Endothelial cell of umbilical vein (primary cell): ENCODE measurements at regions not wholly inside any gene's neighbourhood (a gene's known extent, or its start where the extent isn't known, plus 50 kb on each side); places are given as distances from the start of the nearest gene placed in this dataset.

ENCODE experiments used
- BruUV-seq: library from RNA; stranded (reverse); fragments of 400-500 nt; replicated peaks from 2 replicates; lab custom pipeline; 2021; lab: Mats Ljungman, UMichigan
- CTCF ChIA-PET: fragments of 300-600, 350-600 bp; sonication (Branson Sonifier 250); formaldehyde crosslinking; loops from one replicate; lab custom pipeline; 2021; ENCODE audit warnings: antibody characterized with exemption, inconsistent platforms; lab: Charles Lee
- POLR2A ChIA-PET: fragments of 300-600, 350-600 bp; sonication (Branson Sonifier 250); formaldehyde crosslinking; loops from one replicate; lab custom pipeline; 2021; ENCODE audit warnings: antibody characterized with exemption, inconsistent platforms; lab: Charles Lee
- DNase-seq: peaks from one replicate; pipeline ENCODE4 v3.0.0-alpha.2; 2011; ENCODE audit warnings: low read depth, low spot score
- FAIRE-seq: peaks from 2 replicates; lab custom pipeline; 2011; peaks lifted over from hg19 to GRCh38; lab: Jason Lieb, UNC
- H2AFZ ChIP-seq: 2 replicates; pipeline ENCODE4 v1.6.0; 2012; ENCODE audit warnings: low read depth, low read length, control low read depth, inconsistent platforms
- H3K27ac ChIP-seq: 2 replicates; pipeline ENCODE4 v1.5.1; 2011; ENCODE audit warnings: low read depth, mild to moderate bottlenecking, control low read depth, low read length, moderate library complexity; ENCODE audit not compliant: insufficient read depth
- H3K27me3 ChIP-seq, 2 experiments: 2 replicates each; pipeline versions ENCODE4 v1.6.0 to v1.6.1; 2011; ENCODE audit warnings: low read length in 2 of 2, mixed read lengths in 1 of 2; ENCODE audit not compliant: control insufficient read depth in 2 of 2, insufficient read depth in 2 of 2
- H3K36me3 ChIP-seq, 2 experiments: 2 replicates in 1 of 2; 3 replicates in 1 of 2; pipeline ENCODE4 v1.5.1; 2011; ENCODE audit warnings: low read length in 2 of 2, mild to moderate bottlenecking in 1 of 2, moderate library complexity in 1 of 2; ENCODE audit not compliant: control insufficient read depth in 2 of 2, insufficient read depth in 2 of 2; ENCODE audit errors: extremely low read depth in 1 of 2
- H3K4me1 ChIP-seq: 3 replicates; pipeline ENCODE4 v1.5.1; 2011; ENCODE audit warnings: mild to moderate bottlenecking, low read length; ENCODE audit not compliant: control insufficient read depth, insufficient read depth; ENCODE audit errors: extremely low read depth
- H3K4me2 ChIP-seq: 2 replicates; pipeline ENCODE4 v1.6.1; 2011; ENCODE audit warnings: low read length, control low read depth, mixed read lengths; ENCODE audit not compliant: insufficient read depth
- H3K4me3 ChIP-seq, 3 experiments: fragments of 200-600 bp in 1 of 3; sonication (generic), shearing (Covaris generic) in 1 of 3; replicated peaks in 1 of 3; 2 replicates each; pipeline ENCODE4 v1.5.1; 2011 to 2016; ENCODE audit warnings: control low read depth in 3 of 3, low read length in 3 of 3, mild to moderate bottlenecking in 2 of 3, inconsistent platforms in 1 of 3, low read depth in 1 of 3, moderate library complexity in 1 of 3; ENCODE audit not compliant: insufficient read depth in 1 of 3
- H3K79me2 ChIP-seq: 2 replicates; pipeline ENCODE4 v1.6.0; 2012; ENCODE audit warnings: low read length, inconsistent platforms; ENCODE audit not compliant: control insufficient read depth, insufficient read depth
- H3K9ac ChIP-seq: replicated peaks from 2 replicates; pipeline ENCODE3; 2011; ENCODE audit warnings: low read length, control low read depth; ENCODE audit not compliant: insufficient read depth; ENCODE audit errors: extremely low read depth
- H3K9me1 ChIP-seq: replicated peaks from 3 replicates; pipeline ENCODE4 v1.6.0; 2011; ENCODE audit warnings: mild to moderate bottlenecking, low read length; ENCODE audit not compliant: control insufficient read depth, insufficient read depth; ENCODE audit errors: extremely low read depth
- H3K9me3 ChIP-seq: replicated peaks from 2 replicates; pipeline ENCODE4 v1.5.1; 2012; ENCODE audit warnings: low read length, inconsistent platforms; ENCODE audit not compliant: control insufficient read depth, insufficient read depth
- H4K20me1 ChIP-seq: replicated peaks from 2 replicates; pipeline ENCODE3; 2011; ENCODE audit warnings: mild to moderate bottlenecking, low read length; ENCODE audit not compliant: control insufficient read depth, insufficient read depth; ENCODE audit errors: extremely low read depth
- EZH2 ChIP-seq: IDR thresholded peaks from 2 replicates; pipeline ENCODE4 v1.6.1; 2012; ENCODE audit warnings: borderline replicate concordance, low read depth, mild to moderate bottlenecking, moderate library complexity, low read length, inconsistent platforms; ENCODE audit not compliant: severe bottlenecking
- FOS ChIP-seq: IDR thresholded peaks from 2 replicates; pipeline ENCODE4 v1.6.1; 2011; ENCODE audit warnings: mild to moderate bottlenecking, low read length, moderate library complexity, borderline replicate concordance; ENCODE audit not compliant: insufficient read depth
- GATA2 ChIP-seq: IDR thresholded peaks from 2 replicates; pipeline ENCODE4 v1.7.0; 2011; ENCODE audit warnings: low read depth, mild to moderate bottlenecking, moderate library complexity, mixed read lengths, low read length; ENCODE audit not compliant: insufficient read length, insufficient read depth
- JUN ChIP-seq: IDR thresholded peaks from 2 replicates; pipeline ENCODE4 v1.6.1; 2011; ENCODE audit warnings: borderline replicate concordance, low read depth; ENCODE audit not compliant: insufficient read length, insufficient read depth
- MYC ChIP-seq: IDR thresholded peaks from one replicate; pipeline ENCODE4 v1.6.1; 2011; ENCODE audit warnings: mild to moderate bottlenecking, low read depth, low read length
- POLR2A ChIP-seq: IDR thresholded peaks from 2 replicates; pipeline ENCODE4 v1.6.1; 2012; ENCODE audit warnings: low read depth, mild to moderate bottlenecking, control low read depth, low read length
- POLR2AphosphoS5 ChIP-seq: IDR thresholded peaks from 2 replicates; pipeline ENCODE4 v1.6.1; 2012; ENCODE audit warnings: low read depth, mild to moderate bottlenecking, control low read depth, low read length, moderate library complexity; ENCODE audit not compliant: insufficient read depth
- dilution Hi-C: fragments of 300-500 bp; cut with MboI; formaldehyde crosslinking; loops from one replicate; pipeline ENCODE4 v1.15.0; 2019; ENCODE audit warnings: low sequenced_read_pairs; ENCODE audit not compliant: extremely low pct_ligation_motif_present
- intact Hi-C: fragments of 100-400 bp; cut with micrococcal nuclease; formaldehyde crosslinking; loops from one replicate; pipeline ENCODE4 v1.10.0; 2022
- TF ChIP-seq, protein P1 (sequence below), 2 donors: IDR thresholded peaks; 1 replicate in 1 of 2; 2 replicates in 1 of 2; pipeline ENCODE4 v1.5.1; 2011; ENCODE audit warnings: low read length in 2 of 2, mild to moderate bottlenecking in 2 of 2, moderate library complexity in 2 of 2, control low read depth in 1 of 2, inconsistent platforms in 1 of 2, low read depth in 1 of 2; ENCODE audit not compliant: insufficient read depth in 1 of 2; ENCODE audit errors: extremely low read depth in 1 of 2
- TF ChIP-seq, protein P2 (sequence below): IDR thresholded peaks from 2 replicates; pipeline ENCODE4 v1.6.1; 2011; ENCODE audit not compliant: insufficient read depth, insufficient read length

DNA sequence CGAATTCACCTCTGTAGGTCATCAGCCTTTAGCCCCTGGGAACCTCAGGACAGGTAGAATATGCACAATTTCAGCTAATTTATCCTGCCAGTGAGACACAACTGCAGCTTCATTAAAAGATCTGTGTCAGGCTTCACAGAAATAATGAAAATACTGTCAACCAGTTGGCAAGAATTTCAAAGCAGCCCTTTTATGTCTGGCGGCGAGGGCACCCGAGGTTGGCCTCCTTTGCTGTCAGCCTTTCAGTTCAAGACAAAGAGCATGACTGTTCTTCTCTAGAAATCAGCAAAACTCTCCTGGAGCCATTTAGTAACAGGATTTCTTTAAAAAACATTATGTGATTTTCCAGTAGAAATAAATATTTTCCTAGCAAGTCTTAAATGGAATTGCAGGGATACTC is 75.9 kb downstream of the BBS10 start:
- H3K9me3 ChIP-seq = no peaks in the 10 kb centered on the region
- CTCF ChIA-PET = interaction anchor here (1.0 to 1.7 kb wide), 2 partner anchors 12 to 75 kb away, joined by 3 to 6 read pairs; no protein-coding TSS in a partner anchor
- BruUV-seq = no TSS peak

More for the DNA sequence above, 75.9 kb downstream of the BBS10 start:
- no peaks in the 10 kb centered on the region for H4K20me1 ChIP-seq
- intact Hi-C loops (no loop called here), dilution Hi-C loops (no loop called here)
- no peak overlapping the region for H3K27ac ChIP-seq
- H3K79me2 ChIP-seq = peaks cover 83% of the 10 kb centered on the region
- H3K4me1 ChIP-seq = peaks cover 39% of the 10 kb centered on the region
- no peak overlapping the region for H3K4me3 ChIP-seq
- H3K36me3 ChIP-seq = peaks cover 0 to 2% of the 10 kb centered on the region in 2 experiments
- no peaks in the 10 kb centered on the region for H3K9me1 ChIP-seq
- DNase-seq (no peak), FAIRE-seq (no peak)
- POLR2A ChIA-PET = no interaction called here
- H3K27me3 ChIP-seq = no peaks in the 10 kb centered on the region
- TF ChIP-seq GATA2 (no peak), JUN (no peak), POLR2A (no peak), FOS (no peak), POLR2AphosphoS5 (no peak), MYC (no peak), EZH2 (no peak)
- TF ChIP-seq, protein P1, sequence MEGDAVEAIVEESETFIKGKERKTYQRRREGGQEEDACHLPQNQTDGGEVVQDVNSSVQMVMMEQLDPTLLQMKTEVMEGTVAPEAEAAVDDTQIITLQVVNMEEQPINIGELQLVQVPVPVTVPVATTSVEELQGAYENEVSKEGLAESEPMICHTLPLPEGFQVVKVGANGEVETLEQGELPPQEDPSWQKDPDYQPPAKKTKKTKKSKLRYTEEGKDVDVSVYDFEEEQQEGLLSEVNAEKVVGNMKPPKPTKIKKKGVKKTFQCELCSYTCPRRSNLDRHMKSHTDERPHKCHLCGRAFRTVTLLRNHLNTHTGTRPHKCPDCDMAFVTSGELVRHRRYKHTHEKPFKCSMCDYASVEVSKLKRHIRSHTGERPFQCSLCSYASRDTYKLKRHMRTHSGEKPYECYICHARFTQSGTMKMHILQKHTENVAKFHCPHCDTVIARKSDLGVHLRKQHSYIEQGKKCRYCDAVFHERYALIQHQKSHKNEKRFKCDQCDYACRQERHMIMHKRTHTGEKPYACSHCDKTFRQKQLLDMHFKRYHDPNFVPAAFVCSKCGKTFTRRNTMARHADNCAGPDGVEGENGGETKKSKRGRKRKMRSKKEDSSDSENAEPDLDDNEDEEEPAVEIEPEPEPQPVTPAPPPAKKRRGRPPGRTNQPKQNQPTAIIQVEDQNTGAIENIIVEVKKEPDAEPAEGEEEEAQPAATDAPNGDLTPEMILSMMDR (IDR thresholded peaks at IDR 0.05; ENCODE audit: extremely low read depth in 1 of 2, insufficient read depth in 1 of 2, low read depth in 1 of 2, low read length in 2 of 2) = no peak
- TF ChIP-seq, protein P2, sequence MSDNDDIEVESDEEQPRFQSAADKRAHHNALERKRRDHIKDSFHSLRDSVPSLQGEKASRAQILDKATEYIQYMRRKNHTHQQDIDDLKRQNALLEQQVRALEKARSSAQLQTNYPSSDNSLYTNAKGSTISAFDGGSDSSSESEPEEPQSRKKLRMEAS = no peak
- H2AFZ ChIP-seq = no peak overlapping the region
- H3K4me2 ChIP-seq = no peak overlapping the region
- no peak overlapping the region for H3K9ac ChIP-seq
